GM19239 (cell line): ENCODE measurements at regions not wholly inside any gene's neighbourhood (a gene's known extent, or its start where the extent isn't known, plus 50 kb on each side); places are given as distances from the start of the nearest gene placed in this dataset.

ENCODE experiments used
- DNase-seq: peaks from one replicate; pipeline ENCODE4 v3.0.0; 2011; ENCODE audit warnings: low spot score; ENCODE audit not compliant: insufficient read length
- FAIRE-seq: peaks from 2 replicates; lab custom pipeline; 2011; peaks lifted over from hg19 to GRCh38; lab: Jason Lieb, UNC

DNA sequence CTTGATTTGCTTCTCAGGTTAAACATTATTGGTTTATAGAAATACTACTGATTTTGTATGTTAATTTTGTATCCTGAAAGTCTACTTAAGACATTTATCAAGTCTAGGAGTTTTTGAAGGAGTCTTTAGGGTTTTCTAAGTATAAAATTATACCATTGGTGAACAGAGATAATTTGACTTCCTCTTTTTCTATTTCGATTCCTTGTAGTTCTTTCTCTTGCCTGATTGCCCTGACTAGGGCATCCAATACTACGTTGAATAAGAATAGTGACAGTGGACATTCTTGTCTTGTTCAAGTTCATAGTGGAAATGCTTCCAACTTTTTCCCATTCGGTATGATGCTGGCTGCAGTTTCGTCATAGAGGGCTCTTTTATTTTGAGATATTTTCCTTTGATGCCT, 807.5 kb upstream of the SLC10A2 start:
- DNase-seq (no peak), FAIRE-seq (no peak)

DNA sequence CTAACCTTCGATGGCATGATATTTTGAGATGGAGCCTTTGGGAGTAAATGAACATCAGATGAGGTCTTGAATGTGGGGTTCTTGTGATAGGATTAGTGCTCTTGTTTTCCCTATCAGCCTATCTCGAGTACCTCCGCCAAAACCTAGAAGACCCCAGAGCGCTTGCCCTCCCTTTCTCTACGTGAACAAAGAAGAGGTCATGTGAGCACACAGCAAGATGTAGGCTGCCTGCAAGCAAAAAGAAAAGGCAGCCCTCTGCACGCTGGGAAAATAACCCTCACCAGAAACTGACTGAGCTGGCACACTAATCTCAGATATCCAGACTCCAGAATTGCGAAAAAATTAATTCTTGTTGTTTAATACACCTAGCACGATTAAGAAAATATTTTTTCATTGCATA, 799.8 kb upstream of the SLC10A2 start:
- no peak for DNase-seq
- FAIRE-seq: no peak

DNA sequence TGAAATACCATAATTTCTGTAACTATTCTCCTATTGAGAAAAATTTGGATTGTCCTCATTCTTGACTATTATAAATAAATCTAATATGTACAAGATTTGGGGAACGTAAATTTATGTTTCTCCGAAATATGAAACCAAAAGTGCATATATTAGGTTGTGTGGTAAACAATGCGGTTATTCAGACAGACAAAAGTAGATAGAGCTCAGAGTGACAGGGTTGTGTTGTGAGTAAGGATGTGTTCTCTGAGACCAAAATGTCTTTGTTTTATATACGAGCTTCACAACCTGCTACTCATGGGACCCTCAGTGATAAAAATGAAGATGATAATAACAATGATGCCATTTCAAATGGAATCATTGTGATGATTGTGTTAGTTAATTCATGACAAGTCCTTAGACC, 796.3 kb upstream of the SLC10A2 start:
- no peak for FAIRE-seq
- DNase-seq: no peak

DNA sequence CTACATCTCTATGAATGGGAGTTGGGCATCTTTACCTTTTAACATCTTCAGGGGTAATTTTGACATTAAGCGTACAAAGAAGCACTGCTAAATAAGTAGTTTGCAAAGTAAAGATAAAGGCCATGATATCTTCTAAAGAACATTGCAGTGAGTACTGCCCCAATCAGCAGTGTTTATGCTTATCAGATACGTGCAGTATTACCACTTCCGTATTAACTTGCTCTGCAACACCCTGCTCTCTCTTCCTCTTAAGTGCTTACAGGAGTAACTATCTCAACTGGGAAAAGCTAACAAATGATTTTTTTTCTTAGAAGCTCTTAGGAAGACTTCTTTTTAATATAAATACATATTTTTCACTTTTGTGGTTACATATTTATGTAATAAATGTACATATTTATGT, 793.7 kb upstream of the SLC10A2 start:
- FAIRE-seq (no peak), DNase-seq (no peak)

DNA sequence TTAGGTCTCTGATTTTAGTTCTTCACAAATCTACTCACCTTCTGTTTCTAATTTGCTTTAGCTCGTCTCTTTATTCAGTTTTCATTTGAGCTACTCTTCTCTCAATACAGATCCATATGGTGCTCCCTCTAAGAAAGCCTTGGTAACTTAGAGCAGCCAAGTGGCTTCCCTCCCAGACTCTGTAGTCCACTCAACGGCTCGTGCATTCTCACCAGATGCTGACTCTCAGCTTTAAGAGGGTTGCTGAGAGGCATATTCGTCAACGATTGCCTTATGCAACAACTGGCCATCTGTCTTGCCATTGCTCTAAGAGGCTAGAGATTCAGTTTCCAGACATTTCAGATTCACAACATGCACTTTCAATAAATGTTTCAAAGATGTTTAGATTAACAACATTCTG, 785.8 kb upstream of the SLC10A2 start:
- DNase-seq (no peak), FAIRE-seq (no peak)

DNA sequence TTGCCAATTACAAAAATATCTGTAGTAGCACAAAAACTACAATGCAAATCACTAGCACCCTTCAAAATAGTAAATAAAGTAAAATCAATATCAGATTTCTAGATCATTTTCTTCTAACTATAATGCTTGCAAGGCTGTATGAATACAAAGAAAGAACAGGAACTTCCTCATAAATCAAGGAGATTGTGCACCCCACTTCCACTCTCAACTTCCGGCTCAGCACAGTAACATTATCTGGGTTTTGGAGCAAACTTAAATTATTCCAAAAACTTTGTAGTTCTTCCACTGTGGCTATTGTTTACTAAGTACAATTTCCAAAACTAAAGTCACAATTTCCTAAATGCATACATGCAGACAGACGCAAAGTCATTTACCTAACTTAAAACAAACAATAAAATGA, 778.3 kb upstream of the SLC10A2 start:
- FAIRE-seq: no peak
- DNase-seq: no peak

DNA sequence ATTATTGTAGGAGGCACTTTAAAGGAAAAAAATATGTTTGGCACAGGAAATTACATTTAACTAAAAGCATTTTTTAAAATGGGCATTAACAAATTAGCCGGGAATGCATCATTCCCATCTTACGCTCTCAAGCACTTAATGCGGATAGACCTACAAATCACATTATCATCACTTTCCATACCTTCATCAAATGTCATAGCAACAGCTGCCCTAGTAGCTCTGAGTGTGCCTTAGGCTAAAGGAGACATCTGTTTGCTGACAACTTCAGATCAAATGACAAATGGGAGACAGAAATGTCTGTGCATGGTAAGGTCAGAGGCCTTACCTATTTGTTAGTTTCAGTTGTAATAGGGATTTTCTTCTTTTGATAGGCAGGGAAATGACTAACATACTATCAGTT, 773.2 kb upstream of the SLC10A2 start:
- no peak for DNase-seq
- no peak for FAIRE-seq

DNA sequence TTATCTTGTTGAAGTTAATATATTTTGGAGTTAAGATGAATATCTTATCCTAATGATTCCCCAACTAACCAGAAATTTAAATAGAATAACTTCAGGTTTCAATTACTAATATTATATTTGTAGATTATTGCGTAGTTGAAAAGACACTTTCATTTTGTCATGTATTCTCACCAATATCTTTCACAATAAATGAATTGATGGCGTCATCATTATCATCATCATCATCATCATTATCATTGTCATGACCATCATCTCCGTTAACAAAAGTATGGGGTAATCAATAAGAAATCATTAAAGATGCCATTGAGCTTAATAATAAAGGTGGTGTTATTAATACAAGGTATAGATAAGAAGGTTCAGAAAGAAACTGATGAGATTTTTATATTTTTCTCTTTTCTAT, 768.8 kb upstream of the SLC10A2 start:
- DNase-seq (no peak), FAIRE-seq (no peak)

DNA sequence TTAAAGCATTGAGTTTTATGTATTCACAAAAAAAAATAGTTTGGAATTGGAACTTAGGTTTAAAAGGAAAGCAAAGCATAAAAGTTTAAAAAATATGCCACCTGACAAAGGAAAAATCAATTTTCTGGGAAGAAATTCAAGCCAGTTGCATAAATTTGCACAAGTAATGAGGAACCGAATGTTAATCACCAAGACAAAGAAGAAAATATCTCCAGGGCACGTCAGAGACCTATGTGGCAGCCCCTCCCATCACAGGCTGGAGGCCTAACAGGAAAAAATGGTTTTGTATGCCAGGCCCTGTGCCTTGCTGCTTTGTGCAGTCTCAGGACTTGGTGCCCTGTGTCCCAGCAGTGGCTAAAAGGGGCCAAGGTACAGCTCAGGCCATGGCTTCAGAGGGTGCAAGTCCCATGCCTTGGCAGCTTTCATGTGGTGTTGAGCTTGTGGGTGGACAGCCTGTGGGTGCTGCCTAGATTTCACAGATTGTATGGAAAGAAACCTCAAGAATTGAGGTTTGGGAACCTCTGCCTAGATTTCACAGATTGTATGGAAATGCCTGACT, 767.2 kb upstream of the SLC10A2 start:
- no peak for DNase-seq
- FAIRE-seq: no peak

DNA sequence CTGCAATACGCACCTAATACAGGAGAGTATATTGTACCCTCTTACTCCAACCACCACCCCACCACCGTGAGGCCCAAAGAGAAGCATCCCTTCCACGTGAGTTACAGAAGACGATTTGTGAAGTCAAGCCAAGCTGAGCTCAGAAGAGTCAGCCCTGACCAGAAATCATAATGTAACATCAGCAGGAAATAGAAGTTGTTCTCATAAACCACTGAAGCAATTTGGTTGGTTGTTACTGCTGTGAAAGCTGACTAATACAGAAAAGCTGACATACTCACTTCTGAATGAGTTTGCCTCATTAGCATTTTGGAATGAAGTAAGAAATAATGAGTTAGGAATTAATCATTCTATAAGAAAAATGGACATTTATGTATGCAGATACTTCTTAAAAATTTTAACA, 749.4 kb upstream of the SLC10A2 start:
- no peak for DNase-seq
- no peak for FAIRE-seq

DNA sequence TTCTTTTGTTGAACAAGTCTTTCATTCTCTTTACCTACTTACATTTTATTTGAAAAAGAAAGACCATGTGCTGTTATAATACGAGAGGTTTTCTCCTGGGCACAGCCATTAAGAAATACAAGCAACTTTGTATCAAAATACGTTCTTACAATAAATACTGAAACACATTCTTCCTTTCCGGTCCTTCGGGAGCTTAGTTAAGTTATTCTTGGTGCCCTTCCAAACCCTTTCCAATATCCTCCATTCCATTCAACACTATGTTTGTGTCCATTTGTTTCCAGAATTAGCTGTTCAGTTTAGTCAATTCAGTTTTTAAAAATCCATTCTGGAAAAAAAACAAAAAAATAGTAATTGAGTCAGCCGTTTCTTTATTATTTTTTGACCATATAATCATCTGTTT, 746.8 kb upstream of the SLC10A2 start:
- FAIRE-seq: no peak
- DNase-seq: no peak

DNA sequence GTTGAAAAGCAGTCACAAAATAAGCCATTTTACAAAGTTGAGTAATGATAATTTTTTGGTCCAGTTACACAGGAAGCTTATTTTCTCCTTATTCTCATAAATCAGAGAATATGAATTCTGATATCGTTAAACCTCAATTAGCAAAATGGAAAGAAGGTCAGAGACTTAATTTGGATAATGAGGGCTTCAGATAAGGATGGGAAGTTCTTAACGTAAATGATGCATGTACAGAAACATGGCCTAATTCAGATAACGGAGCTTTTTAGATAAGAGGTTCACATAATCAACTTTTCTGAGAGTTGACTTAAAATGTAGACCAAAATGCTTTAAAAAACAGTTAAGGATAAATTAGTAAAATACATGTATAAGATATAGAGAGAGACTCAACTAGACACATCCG, 746.3 kb upstream of the SLC10A2 start:
- no peak for FAIRE-seq
- no peak for DNase-seq

DNA sequence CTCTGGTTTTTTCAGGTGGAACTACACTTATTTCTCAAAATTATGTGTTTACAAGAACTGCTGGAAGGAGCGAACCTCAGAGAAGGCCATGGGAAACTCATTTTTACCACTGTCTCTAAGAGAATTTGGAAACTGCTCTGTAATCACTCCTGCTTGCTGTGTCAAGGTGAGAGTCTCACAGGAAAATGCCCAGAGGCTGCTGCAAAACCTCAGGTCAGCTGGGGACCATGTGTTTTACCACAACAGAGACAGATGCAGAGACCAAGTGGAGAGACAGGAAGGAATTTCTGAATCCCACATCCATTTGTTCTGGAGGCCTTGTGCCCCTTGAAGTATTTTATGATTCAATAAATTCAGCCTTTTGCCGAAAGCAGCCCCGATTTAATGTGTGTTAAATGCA, 743.8 kb upstream of the SLC10A2 start:
- FAIRE-seq: no peak
- DNase-seq: no peak

DNA sequence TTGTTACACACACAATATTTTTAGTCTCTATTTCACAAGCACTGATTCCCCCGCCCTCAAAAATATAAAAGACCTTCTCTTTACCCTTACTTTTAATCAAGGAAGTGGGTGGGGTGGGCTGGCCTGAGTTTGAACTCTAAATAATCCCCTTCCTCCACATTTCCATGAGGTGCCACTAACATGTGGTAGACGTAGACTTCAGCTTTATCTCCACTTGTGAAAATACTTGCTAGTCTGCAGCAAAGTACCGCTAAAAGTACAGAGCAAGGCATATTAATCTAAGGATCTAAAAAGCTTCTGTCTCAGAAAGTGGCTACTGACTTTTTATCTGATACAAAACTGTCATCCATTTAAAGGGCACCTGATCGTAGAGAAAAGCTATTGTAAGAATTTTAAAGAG, 739.6 kb upstream of the SLC10A2 start:
- FAIRE-seq: no peak
- DNase-seq: no peak

DNA sequence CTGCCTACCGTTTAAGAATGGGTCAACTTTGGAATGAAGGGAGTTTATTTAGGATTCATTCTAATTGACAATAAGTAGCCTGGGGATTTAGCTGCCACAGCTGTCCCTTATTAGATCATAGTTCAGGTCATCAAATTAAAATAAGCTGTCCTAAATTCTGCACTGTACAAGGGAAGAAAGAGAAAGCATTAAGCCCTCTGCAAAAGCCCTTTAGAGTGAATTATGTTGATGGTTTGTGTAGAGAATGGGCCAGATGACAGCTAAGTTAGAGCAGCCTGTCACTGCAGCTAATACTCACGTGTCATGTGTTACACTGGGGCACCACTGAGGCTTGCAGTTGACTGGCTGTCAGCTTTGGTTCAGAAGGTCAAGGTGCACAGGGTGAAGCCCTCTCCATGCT, 737.1 kb upstream of the SLC10A2 start:
- DNase-seq (no peak), FAIRE-seq (no peak)

DNA sequence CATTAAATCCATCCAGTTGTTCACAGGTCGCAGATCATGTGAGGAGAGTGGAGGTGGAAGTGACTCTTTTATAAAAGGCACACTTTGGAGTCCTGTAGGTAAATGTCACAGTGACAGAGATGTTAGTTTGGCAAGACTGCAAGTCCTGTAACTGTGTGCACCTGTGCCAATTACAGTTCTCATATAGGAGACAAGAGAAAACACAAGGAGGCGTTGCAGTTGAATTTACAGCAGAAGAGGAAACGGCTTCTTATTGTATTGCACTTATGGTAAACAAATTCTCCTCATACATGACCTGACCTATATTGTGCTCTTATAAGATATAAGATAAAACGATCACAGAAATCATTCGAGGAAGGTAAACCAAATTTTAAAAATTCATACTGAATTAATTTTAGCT, 732.8 kb upstream of the SLC10A2 start:
- no peak for DNase-seq

DNA sequence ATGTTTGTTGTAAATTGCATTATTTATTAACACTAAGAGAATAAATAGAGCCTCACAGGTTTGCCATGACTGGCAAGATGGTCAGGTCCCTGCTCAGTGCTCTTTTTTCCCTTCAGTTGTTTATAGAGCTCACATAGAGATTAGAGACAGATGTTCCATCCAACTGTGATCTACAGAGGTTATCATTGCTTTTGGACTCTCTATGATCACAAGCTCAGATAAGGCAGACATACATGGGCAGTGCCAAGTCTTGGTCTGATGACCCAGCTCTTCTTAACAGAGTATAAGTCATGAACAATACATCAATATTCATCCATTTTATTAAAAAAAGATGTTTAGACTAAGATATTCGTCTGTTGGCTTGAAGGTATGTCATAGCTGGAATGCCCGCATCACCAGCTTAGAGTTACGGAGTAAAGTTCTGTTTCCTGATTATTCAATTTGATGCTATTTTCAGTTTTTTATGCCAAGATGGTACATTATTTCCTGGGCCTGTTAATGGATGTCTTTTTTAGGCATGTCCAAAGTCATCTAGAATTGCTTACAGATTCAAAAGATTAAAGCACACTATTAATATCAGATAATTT, 729.8 kb upstream of the SLC10A2 start:
- DNase-seq (no peak), FAIRE-seq (no peak)

More for the DNA sequence above, 732.8 kb upstream of the SLC10A2 start:
- no peak for FAIRE-seq

DNA sequence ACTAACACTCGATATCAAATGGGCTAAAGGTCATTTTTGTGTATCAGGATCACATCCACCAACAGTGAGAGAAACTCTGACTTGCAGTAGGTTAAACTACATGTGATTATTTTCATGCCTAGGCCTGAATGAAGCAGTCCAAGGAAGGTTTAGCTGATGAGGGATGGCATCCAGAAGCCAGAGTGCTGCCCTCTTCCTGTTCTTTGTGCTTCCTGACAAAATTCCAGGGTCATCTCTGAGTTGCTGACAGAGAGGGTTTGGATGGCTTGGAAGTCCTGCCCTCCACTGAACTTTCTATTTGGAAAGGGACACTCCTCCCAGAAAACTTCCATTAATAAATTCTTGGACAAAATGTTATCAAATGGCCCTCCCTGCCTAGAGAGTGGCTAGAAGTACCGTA, 728.3 kb upstream of the SLC10A2 start:
- FAIRE-seq (no peak), DNase-seq (no peak)

DNA sequence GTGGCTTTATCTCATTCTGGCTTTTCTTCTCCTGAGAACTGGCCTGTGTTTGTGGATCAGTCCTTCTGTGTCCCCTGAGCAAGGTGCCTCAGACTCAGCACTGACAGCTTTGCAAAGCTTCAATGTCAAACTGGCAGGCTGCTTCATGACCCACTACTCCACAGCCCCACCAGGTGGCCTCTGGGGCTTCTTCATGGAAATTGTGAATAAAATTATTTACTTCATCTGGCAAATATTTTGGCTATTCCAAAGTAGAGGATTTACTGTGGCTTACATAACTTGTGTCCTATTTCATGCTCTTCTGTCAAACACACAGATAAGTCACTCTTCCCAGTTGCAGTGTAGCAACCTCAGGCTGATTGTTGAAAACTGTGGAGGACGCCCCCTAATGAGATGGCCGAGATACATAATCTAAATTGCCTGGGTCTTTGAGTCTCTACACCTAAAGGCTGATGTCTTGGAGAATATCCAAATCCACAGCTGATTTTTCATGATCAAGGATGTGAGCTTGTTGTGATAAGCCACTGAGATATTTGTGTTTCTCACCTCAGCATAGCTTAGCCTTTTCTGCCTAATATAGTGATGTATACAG, 721.9 kb upstream of the SLC10A2 start:
- FAIRE-seq (no peak), DNase-seq (no peak)

DNA sequence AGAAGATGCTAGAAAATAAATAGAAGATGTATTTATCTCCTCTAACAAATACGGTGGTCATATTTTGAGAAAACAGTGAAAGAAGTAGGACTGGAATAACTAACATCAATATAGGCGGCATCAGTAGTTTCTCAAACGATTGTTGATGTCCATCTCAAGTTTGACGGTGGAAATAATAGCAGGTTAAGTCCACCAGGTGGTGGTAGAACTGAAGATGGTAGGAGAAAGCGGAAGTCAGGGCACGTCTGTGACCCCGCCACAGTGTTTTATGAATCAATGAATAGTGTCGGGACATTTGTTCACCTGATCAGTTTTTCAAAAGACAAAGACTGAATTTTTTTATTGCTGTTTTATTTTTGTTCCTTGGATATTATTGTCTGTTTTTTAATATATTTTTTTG, 706.4 kb upstream of the SLC10A2 start:
- DNase-seq: no peak
- FAIRE-seq: no peak

DNA sequence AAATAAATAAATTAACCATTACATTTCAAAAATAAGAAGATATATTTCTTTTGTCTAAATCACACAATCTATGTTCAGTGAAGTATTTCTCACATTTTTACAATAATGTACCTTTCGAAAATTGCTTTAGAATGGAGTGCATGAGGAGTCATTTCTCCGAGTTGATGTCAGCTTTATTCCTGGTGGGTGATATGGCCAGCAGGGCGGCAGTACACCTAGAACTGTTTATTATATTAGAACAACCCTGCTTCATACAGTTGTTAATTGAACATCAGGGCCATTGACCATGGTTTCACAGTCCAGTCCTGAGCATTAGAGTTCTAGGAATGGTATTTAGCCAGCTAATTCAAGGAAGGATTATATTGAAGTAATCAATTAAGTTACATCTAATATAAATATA, 696.3 kb upstream of the SLC10A2 start:
- no peak for DNase-seq
- no peak for FAIRE-seq

DNA sequence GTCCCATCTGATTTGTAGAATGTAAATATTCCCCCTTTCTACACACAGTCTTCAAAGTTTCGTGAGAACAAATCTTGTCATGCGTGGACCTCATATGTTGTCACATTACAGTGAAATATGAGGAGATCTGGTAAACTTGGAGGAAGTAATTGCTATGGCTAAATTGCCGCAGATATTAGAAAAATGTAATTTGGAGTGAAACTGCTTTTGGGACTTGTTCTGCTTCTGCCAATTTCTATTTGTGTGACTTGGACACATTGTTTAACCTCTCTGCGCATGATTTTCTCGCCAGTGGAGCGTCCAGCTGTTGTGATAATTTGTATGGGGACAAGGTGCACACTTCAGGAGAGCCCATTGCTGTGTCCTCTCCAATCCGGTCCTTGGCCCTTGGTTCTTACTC, 693.1 kb upstream of the SLC10A2 start:
- no peak for FAIRE-seq
- no peak for DNase-seq
